ENCODE measurements at regions not wholly inside any gene's neighbourhood (a gene's known extent, or its start where the extent isn't known, plus 50 kb on each side); places are given as distances from the start of the nearest gene placed in this dataset.

DNA sequence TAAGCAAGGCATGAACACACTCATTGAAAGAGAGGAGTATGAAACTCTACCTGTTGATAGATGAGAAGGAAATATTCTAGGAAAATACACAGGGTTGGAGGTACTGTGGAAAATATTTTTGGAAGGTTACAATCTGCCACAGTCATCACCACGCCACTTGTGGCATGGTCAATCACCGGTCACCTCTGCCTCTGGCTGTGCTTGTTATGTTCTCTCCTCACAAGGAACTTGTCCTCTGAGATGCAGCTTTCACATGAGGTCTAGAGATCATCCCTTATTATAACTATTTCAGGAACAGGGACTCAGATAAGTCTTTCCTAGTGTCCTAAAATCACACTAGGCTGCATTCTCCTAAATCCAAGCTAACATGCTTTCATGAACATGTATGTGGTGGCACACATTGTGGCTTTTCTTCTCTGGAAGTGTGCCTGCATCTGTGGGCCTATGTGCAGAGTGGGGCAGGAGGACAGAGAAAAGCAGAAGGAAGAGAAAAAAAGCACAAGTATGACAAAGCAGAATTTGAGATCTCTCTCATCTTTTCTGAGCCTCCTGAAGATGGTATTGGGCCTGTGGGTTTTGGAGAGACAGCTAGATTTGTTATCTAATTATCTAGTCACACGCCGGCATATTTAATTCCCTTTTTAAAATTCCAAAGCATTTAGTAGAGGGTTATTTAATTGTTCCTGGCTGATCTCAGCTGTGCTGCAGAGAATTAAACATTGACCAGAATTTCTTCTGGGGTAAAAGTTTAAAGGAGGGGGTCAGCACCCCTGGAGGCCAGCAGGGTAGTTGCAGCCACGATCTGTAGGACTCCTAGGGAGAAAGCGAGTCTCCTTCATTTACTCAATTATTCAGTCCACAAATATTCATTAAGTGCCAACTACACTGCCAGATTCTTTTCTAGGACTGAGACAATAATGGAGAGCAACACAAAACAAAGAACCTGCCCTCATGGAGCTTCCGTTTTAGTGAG, 294.6 kb downstream of the RDH14 start:
- H3K4me1 Mint-ChIP-seq = no peaks in the 10 kb centered on the region
- no peaks in the 10 kb centered on the region for H3K9me3 Mint-ChIP-seq
- DNase-seq (ENCODE audit: low spot score in 2 of 2) = no peak
- ATAC-seq = no peak
- H3K27ac Mint-ChIP-seq = no peak overlapping the region
- H3K36me3 Mint-ChIP-seq = no peaks in the 10 kb centered on the region
- H3K4me3 Mint-ChIP-seq = no peak overlapping the region

DNA sequence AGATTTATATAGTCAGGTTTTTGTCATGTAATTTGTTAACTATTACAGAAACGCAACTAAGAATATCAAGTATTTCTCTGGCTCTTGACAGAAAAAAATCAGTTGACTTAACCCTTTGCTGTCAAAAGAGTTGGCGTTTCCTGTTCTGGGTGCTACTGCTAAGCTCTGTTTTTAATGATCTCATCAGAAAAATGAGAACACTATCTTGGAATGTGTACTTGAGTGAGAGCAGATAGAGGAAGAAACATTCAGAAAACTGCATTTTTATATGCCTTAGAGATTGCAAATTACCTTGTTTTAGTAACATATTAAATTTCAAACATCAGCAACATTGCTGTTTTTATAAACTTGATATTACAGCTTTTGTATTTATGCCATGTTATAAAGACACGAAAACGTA, 297.9 kb downstream of the RDH14 start:
- DNase-seq (ENCODE audit: low spot score in 2 of 2) (no peak), ATAC-seq (no peak)
- Mint-ChIP-seq H3K9me3 (no peaks in the 10 kb centered on the region), H3K4me1 (no peaks in the 10 kb centered on the region), H3K27ac (no peak overlapping the region), H3K36me3 (no peaks in the 10 kb centered on the region), H3K4me3 (no peak overlapping the region)

DNA sequence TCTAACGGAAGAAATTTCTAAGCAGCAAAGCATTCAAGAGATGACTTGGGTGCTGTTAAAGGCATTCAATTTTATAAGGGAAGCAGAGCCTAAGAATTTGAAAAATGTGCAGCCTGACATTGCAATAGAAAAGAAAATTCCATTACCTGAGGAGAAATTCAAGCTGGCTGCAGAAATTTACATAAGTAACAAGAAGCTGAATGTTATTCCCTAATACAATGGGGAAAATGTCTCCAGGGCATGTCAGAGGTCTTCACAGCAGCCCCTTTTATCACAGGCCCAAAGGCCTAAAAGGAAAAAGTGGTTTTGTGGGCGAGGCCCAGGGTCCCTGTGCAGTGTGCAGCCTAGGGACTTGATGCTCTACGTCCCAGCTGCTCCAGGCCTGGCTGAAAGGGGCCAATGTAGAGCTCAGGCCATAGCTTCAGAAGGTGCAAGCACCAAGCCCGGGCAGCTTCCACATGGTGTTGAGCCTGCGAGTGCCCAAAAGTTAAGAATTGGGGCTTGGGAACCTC, 306.7 kb downstream of the RDH14 start:
- Mint-ChIP-seq H3K4me3 (no peak overlapping the region), H3K9me3 (peaks cover 3% of the 10 kb centered on the region), H3K27ac (no peak overlapping the region), H3K36me3 (no peaks in the 10 kb centered on the region), H3K4me1 (no peaks in the 10 kb centered on the region)
- ATAC-seq (no peak), DNase-seq (ENCODE audit: low spot score in 2 of 2) (no peak)

DNA sequence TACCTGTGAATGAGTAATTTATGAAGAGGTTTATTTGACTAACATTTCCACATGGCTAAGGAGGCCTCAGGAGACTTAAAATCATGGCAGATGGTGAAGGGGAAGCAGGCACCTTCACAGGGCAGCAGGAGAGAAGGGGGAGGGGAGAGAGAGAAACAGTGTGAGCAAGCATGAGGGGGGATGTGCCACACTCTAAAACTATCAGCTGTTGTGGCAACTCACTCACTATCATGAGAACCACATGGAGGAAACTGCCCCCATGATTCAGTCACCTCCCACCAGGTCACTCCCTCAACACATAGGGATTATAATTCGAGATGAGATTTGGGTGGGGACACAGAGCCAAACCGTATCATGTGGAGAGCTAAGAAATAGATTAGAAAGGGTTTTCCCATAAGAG, 309.0 kb downstream of the RDH14 start:
- Mint-ChIP-seq H3K36me3 (no peaks in the 10 kb centered on the region), H3K27ac (no peak overlapping the region), H3K4me3 (no peak overlapping the region), H3K9me3 (peaks cover 3% of the 10 kb centered on the region), H3K4me1 (no peaks in the 10 kb centered on the region)
- ATAC-seq = no peak
- DNase-seq (ENCODE audit: low spot score in 2 of 2) = no peak

DNA sequence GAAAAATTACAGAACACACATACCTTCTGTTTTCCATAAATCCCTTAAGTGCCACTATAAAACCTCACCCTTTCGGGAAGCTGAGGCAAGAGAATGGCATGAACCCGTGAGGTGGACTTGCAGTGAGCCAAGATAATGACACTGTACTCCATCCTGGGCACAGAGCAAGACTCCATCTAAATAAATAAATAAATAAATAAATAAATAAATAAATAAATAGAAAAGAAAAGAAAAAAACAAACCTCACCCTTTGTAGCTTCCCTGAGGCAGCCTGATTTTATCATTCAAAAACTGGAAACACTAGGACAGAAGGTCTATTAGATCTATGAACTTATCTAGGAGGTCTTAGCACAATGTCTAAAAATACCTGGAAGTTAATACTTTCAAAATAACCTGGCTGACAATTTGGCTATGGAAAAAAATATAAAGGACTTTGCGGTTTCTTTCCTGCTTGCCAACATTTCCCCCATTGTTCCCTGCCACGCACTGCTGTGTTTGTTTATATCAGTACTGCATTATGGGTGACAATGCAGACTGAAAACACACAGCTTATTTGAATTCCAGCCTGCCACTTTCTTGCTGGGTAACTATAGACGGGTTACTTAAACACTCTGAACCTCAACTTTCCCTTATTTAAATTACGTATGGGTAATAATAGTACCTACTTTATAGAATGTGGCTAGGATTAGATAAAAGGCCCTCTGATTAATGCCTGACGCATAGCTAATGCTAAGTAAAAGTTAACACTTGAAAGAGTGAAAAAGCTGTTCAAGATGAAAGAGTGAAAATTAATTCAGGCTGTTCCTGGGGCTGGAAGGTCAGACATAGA, 313.0 kb downstream of the RDH14 start:
- Mint-ChIP-seq H3K9me3 (no peaks in the 10 kb centered on the region), H3K4me1 (no peaks in the 10 kb centered on the region), H3K4me3 (no peak overlapping the region), H3K36me3 (no peaks in the 10 kb centered on the region), H3K27ac (no peak overlapping the region)
- DNase-seq (ENCODE audit: low spot score in 2 of 2) (no peak), ATAC-seq (no peak)

GRCh38 chr2:18245375-18245774, 315.1 kb downstream of the RDH14 start:
- Mint-ChIP-seq H3K27ac (no peak overlapping the region), H3K4me1 (no peaks in the 10 kb centered on the region), H3K36me3 (no peaks in the 10 kb centered on the region), H3K9me3 (no peaks in the 10 kb centered on the region), H3K4me3 (no peak overlapping the region)
- DNase-seq (ENCODE audit: low spot score in 2 of 2) = no peak
- ATAC-seq = no peak

DNA sequence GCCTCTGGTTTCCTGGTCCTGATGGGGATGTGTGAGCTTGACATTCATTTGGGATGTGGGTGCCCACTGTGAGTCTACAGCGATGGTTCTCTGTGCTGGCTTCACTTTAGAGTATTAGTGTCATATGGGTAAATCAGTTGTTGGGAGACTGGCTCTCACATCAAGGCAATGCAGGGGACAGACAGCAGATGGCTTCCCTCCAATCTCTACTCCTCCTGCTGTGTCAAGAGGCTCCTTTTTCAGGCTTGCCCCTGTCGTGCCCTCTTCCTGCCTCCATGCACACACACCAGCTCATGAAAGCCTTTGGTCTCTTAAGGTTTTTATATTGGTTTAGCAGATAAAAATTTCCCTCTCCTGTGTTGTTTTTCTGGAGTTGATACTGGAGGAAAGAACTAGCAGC, 315.6 kb downstream of the RDH14 start:
- Mint-ChIP-seq H3K4me3 (no peak overlapping the region), H3K27ac (no peak overlapping the region), H3K4me1 (no peaks in the 10 kb centered on the region), H3K9me3 (no peaks in the 10 kb centered on the region), H3K36me3 (no peaks in the 10 kb centered on the region)
- DNase-seq (ENCODE audit: low spot score in 2 of 2) = no peak
- no peak for ATAC-seq

GRCh38 chr2:18243816-18244215, 316.6 kb downstream of the RDH14 start:
- Mint-ChIP-seq H3K4me3 (no peak overlapping the region), H3K9me3 (no peaks in the 10 kb centered on the region), H3K27ac (no peak overlapping the region), H3K4me1 (no peaks in the 10 kb centered on the region), H3K36me3 (no peaks in the 10 kb centered on the region)
- DNase-seq (ENCODE audit: low spot score in 2 of 2) (no peak), ATAC-seq (no peak)

DNA sequence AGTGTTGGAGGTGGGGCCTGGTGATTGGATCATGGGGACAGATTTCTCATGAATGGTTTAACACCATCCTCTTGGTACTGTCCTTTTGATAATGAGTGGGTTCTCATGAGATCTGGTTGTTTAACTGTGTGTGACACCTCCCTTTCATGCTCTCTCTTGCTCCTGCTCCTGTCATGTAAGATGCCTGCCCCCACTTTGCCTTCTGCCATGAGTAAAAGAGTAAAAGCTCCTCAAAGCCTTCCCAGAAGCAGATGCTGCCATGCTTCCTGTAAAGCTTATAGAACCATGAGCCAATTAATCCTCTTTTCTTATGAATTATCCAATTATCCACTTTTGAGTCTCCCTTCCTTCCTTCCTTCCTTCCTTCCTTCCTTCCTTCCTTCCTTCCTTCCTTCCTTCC, 317.7 kb downstream of the RDH14 start:
- Mint-ChIP-seq H3K27ac (no peak overlapping the region), H3K9me3 (no peaks in the 10 kb centered on the region), H3K36me3 (no peaks in the 10 kb centered on the region), H3K4me3 (no peak overlapping the region), H3K4me1 (no peaks in the 10 kb centered on the region)
- DNase-seq (ENCODE audit: low spot score in 2 of 2) = no peak
- no peak for ATAC-seq

GRCh38 chr2:18238209-18238608, 322.2 kb downstream of the RDH14 start:
- Mint-ChIP-seq H3K9me3 (peaks cover 6% of the 10 kb centered on the region), H3K4me1 (no peaks in the 10 kb centered on the region), H3K4me3 (no peak overlapping the region), H3K27ac (no peak overlapping the region), H3K36me3 (no peaks in the 10 kb centered on the region)
- ATAC-seq (no peak), DNase-seq (ENCODE audit: low spot score in 2 of 2) (no peak)

GRCh38 chr2:18237298-18237697, 323.2 kb downstream of the RDH14 start:
- no peaks in the 10 kb centered on the region for H3K36me3 Mint-ChIP-seq
- H3K4me3 Mint-ChIP-seq = no peak overlapping the region
- DNase-seq (ENCODE audit: low spot score in 2 of 2) (no peak), ATAC-seq (no peak)
- no peaks in the 10 kb centered on the region for H3K4me1 Mint-ChIP-seq
- H3K9me3 Mint-ChIP-seq = peaks cover 6% of the 10 kb centered on the region
- H3K27ac Mint-ChIP-seq = no peak overlapping the region

DNA sequence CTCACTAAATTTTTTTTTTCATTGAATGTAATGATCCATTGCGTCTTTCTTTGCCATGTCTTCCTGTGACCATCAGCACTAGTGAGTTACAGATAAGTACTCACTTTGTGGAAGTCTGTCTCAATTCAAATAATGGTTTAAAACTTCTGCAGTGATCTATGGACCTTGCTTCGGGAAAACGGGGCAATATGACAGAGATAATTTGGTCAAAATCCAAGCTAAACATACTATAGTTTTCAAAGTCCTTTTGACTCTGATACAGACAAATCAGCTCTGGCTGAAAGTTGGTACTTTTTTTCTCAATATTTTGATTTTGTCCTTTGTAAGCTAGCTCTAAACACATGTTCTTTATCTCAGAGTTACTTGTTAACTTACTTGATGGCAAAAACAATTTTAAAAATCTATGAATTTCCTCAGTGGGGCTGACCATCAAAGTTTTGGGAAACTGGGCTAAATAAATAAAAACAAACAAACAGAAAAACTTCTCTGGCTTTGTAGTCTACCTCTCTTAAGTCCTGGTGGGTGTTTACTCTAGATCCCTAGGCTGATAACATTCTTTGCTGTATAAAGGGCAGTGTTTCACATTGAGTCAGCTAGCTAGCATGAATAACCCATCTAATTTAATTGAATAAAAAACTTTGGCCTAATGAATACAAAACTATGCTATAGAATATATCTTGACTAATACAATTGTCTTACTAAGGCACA, 327.6 kb downstream of the RDH14 start:
- no peak overlapping the region for H3K27ac Mint-ChIP-seq
- no peaks in the 10 kb centered on the region for H3K4me1 Mint-ChIP-seq
- no peaks in the 10 kb centered on the region for H3K36me3 Mint-ChIP-seq
- peaks cover 6% of the 10 kb centered on the region for H3K9me3 Mint-ChIP-seq
- DNase-seq (ENCODE audit: low spot score in 2 of 2) (no peak), ATAC-seq (no peak)
- no peak overlapping the region for H3K4me3 Mint-ChIP-seq

- no peaks in the 10 kb centered on the region for H3K36me3 Mint-ChIP-seq
- peaks cover 7% of the 10 kb centered on the region for H3K9me3 Mint-ChIP-seq
- ATAC-seq = no peak
- no peak overlapping the region for H3K27ac Mint-ChIP-seq
- H3K4me3 Mint-ChIP-seq = no peak overlapping the region
- no peak for DNase-seq (ENCODE audit: low spot score in 2 of 2)
- H3K4me1 Mint-ChIP-seq = no peaks in the 10 kb centered on the region
Observed at GRCh38 chr2:18230668-18231067, 329.8 kb downstream of the RDH14 start.

DNA sequence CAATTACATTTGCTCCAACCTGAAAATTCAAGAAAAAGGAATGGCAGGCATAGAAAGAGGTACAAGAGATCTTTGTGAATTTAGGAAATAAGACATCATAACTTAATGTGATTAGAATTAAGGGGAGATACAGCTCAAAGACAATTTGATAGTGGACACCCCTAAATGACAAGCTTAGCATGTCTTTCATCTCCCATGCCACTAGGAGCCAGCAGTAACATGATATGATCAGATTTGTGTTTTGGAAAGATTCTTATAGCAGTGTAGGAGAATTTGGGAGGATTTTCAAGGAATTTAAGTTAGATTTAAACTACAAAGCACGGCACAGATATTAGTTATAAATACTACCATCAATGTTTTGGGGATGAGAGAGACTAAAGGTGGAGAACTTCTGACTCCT, 340.8 kb downstream of the RDH14 start:
- Mint-ChIP-seq H3K27ac (no peak overlapping the region), H3K36me3 (no peaks in the 10 kb centered on the region), H3K4me3 (no peak overlapping the region), H3K9me3 (no peaks in the 10 kb centered on the region), H3K4me1 (no peaks in the 10 kb centered on the region)
- ATAC-seq (no peak), DNase-seq (ENCODE audit: low spot score in 2 of 2) (no peak)
